HCT116 (cell line): ENCODE measurements at regions not wholly inside any gene's neighbourhood (a gene's known extent, or its start where the extent isn't known, plus 50 kb on each side); places are given as distances from the start of the nearest gene placed in this dataset.

ENCODE experiments used
- ATAC-seq: fragments of 200-7000 bp; cut with Tn5 transposase; 2 replicates; pipeline ENCODE4 v1.9.1; 2020; ENCODE audit warnings: mild to moderate bottlenecking, moderate library complexity
- BruUV-seq: library from RNA; stranded (reverse); fragments of 400-500 nt; replicated peaks from 2 replicates; lab custom pipeline; 2021; lab: Mats Ljungman, UMichigan
- CTCF ChIA-PET: fragments of 300-600 bp; sonication (Branson Sonifier 250); formaldehyde crosslinking; loops from one replicate; lab custom pipeline; 2021; ENCODE audit warnings: antibody characterized with exemption; lab: Charles Lee
- POLR2A ChIA-PET: fragments of 300-600, 350-600 bp; sonication (Branson Sonifier 250); formaldehyde crosslinking; loops from one replicate; lab custom pipeline; 2021; ENCODE audit warnings: antibody characterized with exemption; lab: Charles Lee
- RAD21 ChIA-PET, 2 experiments: fragments of 300-600 bp; sonication (Branson Sonifier 250); formaldehyde crosslinking; loops; one replicate each; lab custom pipeline; 2023; ENCODE audit warnings: low total read pairs in 2 of 2; ENCODE audit not compliant: uncharacterized antibody in 2 of 2, unreplicated experiment in 2 of 2, low non-redundant PET in 1 of 2; lab: Charles Lee
- DNase-seq: peaks from one replicate; pipeline ENCODE4 v3.0.0-alpha.2; 2010; ENCODE audit warnings: low read depth, low spot score
- H2AFZ ChIP-seq: fragments of 200-600 bp; shearing (Covaris generic), sonication (generic); 2 replicates; pipeline ENCODE4 v1.6.1; 2017; ENCODE audit warnings: low read depth, mixed run types, mixed read lengths, antibody characterized with exemption, low read length; ENCODE audit not compliant: poor library complexity, severe bottlenecking
- H3K27ac ChIP-seq: 2 replicates; pipeline ENCODE4 v1.5.1; 2012; ENCODE audit warnings: low read depth, low read length
- H3K27me3 ChIP-seq: fragments of 200-600 bp; sonication (generic); 2 replicates; pipeline ENCODE4 v1.6.1; 2016; ENCODE audit warnings: mixed run types, low read length, mixed read lengths; ENCODE audit not compliant: insufficient read depth
- H3K36me3 ChIP-seq, 2 experiments: fragments of 200-500 bp in 1 of 2; fragments of 200-600 bp in 1 of 2; sonication (Bioruptor generic) in 1 of 2; sonication (generic) in 1 of 2; 2 replicates each; pipeline versions ENCODE4 v1.5.1 to v1.6.1; 2014 to 2016; ENCODE audit warnings: low read length in 2 of 2, inconsistent platforms in 1 of 2, mixed read lengths in 1 of 2, mixed run types in 1 of 2; ENCODE audit not compliant: insufficient read depth in 2 of 2, control insufficient read depth in 1 of 2
- H3K4me1 ChIP-seq, 2 experiments: fragments of 200-600 bp in 1 of 2; sonication (generic) in 1 of 2; 2 replicates each; pipeline versions ENCODE4 v1.5.1 to v1.6.1; 2012 to 2017; ENCODE audit warnings: low read length in 2 of 2, inconsistent platforms in 1 of 2, mild to moderate bottlenecking in 1 of 2, mixed read lengths in 1 of 2, mixed run types in 1 of 2, moderate library complexity in 1 of 2; ENCODE audit not compliant: insufficient read depth in 2 of 2, control insufficient read depth in 1 of 2
- H3K4me2 ChIP-seq: fragments of 200-600 bp; sonication (generic); 2 replicates; pipeline ENCODE4 v1.6.1; 2017; ENCODE audit warnings: mixed run types, low read length, mixed read lengths
- H3K4me3 ChIP-seq, 2 experiments: fragments of 200-600 bp in 1 of 2; sonication (generic) in 1 of 2; replicated peaks in 1 of 2; 2 replicates each; pipeline ENCODE4 v1.5.1; 2011 to 2016; ENCODE audit warnings: low read length in 2 of 2, control low read depth in 1 of 2, low read depth in 1 of 2, mild to moderate bottlenecking in 1 of 2, mixed read lengths in 1 of 2, mixed run types in 1 of 2
- H3K79me2 ChIP-seq: fragments of 200-600 bp; sonication (generic); 2 replicates; pipeline ENCODE4 v1.6.1; 2017; ENCODE audit warnings: mild to moderate bottlenecking, mixed run types, low read length, moderate library complexity, mixed read lengths; ENCODE audit not compliant: insufficient read depth
- H3K9ac ChIP-seq: fragments of 200-600 bp; sonication (generic); 2 replicates; pipeline ENCODE4 v1.6.1; 2016; ENCODE audit warnings: low read length, mixed read lengths
- H3K9me2 ChIP-seq: fragments of 200-600 bp; sonication (generic), shearing (Covaris generic); 2 replicates; pipeline ENCODE4 v1.6.1; 2017; ENCODE audit warnings: mixed run types, mild to moderate bottlenecking, moderate library complexity; ENCODE audit not compliant: insufficient read depth
- H3K9me3 ChIP-seq, 2 experiments: fragments of 200-500 bp in 1 of 2; fragments of 200-600 bp in 1 of 2; sonication (Bioruptor generic) in 1 of 2; sonication (generic) in 1 of 2; 2 replicates each; pipeline ENCODE4 v1.6.1; 2014 to 2017; ENCODE audit warnings: low read length in 2 of 2, mixed read lengths in 2 of 2, inconsistent platforms in 1 of 2, low read depth in 1 of 2, mild to moderate bottlenecking in 1 of 2, mixed run types in 1 of 2, moderate library complexity in 1 of 2; ENCODE audit not compliant: control insufficient read depth in 1 of 2, insufficient read depth in 1 of 2
- H4K20me1 ChIP-seq: fragments of 200-600 bp; sonication (generic), shearing (Covaris generic); 2 replicates; pipeline ENCODE4 v1.6.1; 2017; ENCODE audit warnings: mixed run types, mild to moderate bottlenecking, moderate library complexity; ENCODE audit not compliant: insufficient read depth
- ATF3 ChIP-seq: IDR thresholded peaks from 2 replicates; pipeline ENCODE4 v1.6.1; 2012
- CBX3 ChIP-seq: IDR thresholded peaks from 2 replicates; pipeline ENCODE4 v1.6.1; 2012; ENCODE audit warnings: low read depth
- CEBPB ChIP-seq: IDR thresholded peaks from 2 replicates; pipeline ENCODE4 v1.6.1; 2012; ENCODE audit warnings: low read depth
- CTCF ChIP-seq, 3 experiments: fragments of 200-600 bp in 1 of 3; sonication (generic) in 1 of 3; IDR thresholded peaks in 2 of 3; conservative IDR thresholded peaks in 1 of 3; 2 replicates each; pipeline ENCODE4 v1.5.1; 2012 to 2017; ENCODE audit warnings: low read depth in 2 of 3, low read length in 2 of 3, antibody characterized with exemption in 1 of 3, borderline replicate concordance in 1 of 3, control low read depth in 1 of 3, mild to moderate bottlenecking in 1 of 3, mixed read lengths in 1 of 3, mixed run types in 1 of 3, moderate library complexity in 1 of 3; ENCODE audit not compliant: insufficient read depth in 1 of 3
- ELF1 ChIP-seq: IDR thresholded peaks from 2 replicates; pipeline ENCODE4 v1.6.1; 2012; ENCODE audit warnings: low read depth, borderline replicate concordance
- EZH2 ChIP-seq: fragments of 200-600 bp; sonication (generic); IDR thresholded peaks from 2 replicates; pipeline ENCODE4 v1.6.1; 2017; ENCODE audit warnings: antibody characterized with exemption, mixed run types
- FOSL1 ChIP-seq: IDR thresholded peaks from 2 replicates; pipeline ENCODE4 v1.6.1; 2012; ENCODE audit warnings: low read depth
- MAX ChIP-seq: IDR thresholded peaks from 2 replicates; pipeline ENCODE4 v1.6.1; 2012
- POLR2A ChIP-seq: IDR thresholded peaks from 2 replicates; pipeline ENCODE4 v1.7.0; 2011; ENCODE audit warnings: borderline replicate concordance; ENCODE audit not compliant: insufficient read depth, insufficient read length; ENCODE audit errors: extremely low read depth
- RAD21 ChIP-seq: IDR thresholded peaks from 2 replicates; pipeline ENCODE4 v1.6.1; 2012; ENCODE audit warnings: low read depth, mild to moderate bottlenecking
- SIN3A ChIP-seq: IDR thresholded peaks from 2 replicates; pipeline ENCODE4 v1.6.1; 2012; ENCODE audit warnings: low read depth
- SP1 ChIP-seq: IDR thresholded peaks from 2 replicates; pipeline ENCODE4 v1.6.1; 2012; ENCODE audit warnings: low read depth
- SRF ChIP-seq: IDR thresholded peaks from 2 replicates; pipeline ENCODE4 v1.6.1; 2012; ENCODE audit warnings: low read depth
- TCF7L2 ChIP-seq: IDR thresholded peaks from 2 replicates; pipeline ENCODE4 v1.7.0; 2011; ENCODE audit warnings: borderline replicate concordance, inconsistent platforms; ENCODE audit not compliant: insufficient read depth, insufficient read length; ENCODE audit errors: extremely low read depth
- ZBTB33 ChIP-seq: IDR thresholded peaks from 2 replicates; pipeline ENCODE4 v1.6.1; 2011; ENCODE audit warnings: mild to moderate bottlenecking, low read length, moderate library complexity; ENCODE audit not compliant: insufficient replicate concordance; ENCODE audit errors: extremely low read depth
- ZNF274 ChIP-seq: fragments of 200-500 bp; sonication (Bioruptor generic); IDR thresholded peaks from 2 replicates; pipeline ENCODE4 v1.6.1; 2014; ENCODE audit warnings: mild to moderate bottlenecking, low read depth, low read length, inconsistent platforms
- intact Hi-C: fragments of 100-400 bp; cut with micrococcal nuclease; formaldehyde crosslinking; loops from 2 replicates; pipeline ENCODE4 v1.10.0; 2022

- Histone ChIP-seq H3K79me2 (no peaks in the 10 kb centered on the region), H3K9me3 (no peaks in the 10 kb centered on the region), H2AFZ (no peak overlapping the region), H3K9me2 (no peaks in the 10 kb centered on the region), H3K4me2 (no peak overlapping the region), H3K4me1 (no peaks in the 10 kb centered on the region), H3K9ac (no peak overlapping the region), H4K20me1 (no peaks in the 10 kb centered on the region), H3K27me3 (no peaks in the 10 kb centered on the region), H3K4me3 (no peak overlapping the region), H3K36me3 (no peaks in the 10 kb centered on the region), H3K27ac (no peak overlapping the region)
- ATAC-seq, result no peak
- DNase-seq, result no peak
- TF ChIP-seq RAD21 (no peak), SRF (no peak), ZBTB33 (no peak), ATF3 (no peak), SIN3A (no peak)
- intact Hi-C loops, result no loop called here
- ChIA-PET CTCF (no interaction called here), RAD21 (no interaction called here), POLR2A (no interaction called here)
- BruUV-seq, result no TSS peak
These were observed 134.7 kb upstream of the SLITRK5 start for GRCh38 chr13:87536499-87536898.

GRCh38 chr13:87536899-87537298 lies 134.3 kb upstream of the SLITRK5 start:
- no TSS peak for BruUV-seq

More at GRCh38 chr13:87536899-87537298, 134.3 kb upstream of the SLITRK5 start:
- Histone ChIP-seq H3K4me1 (no peaks in the 10 kb centered on the region), H3K9me2 (no peaks in the 10 kb centered on the region), H3K9me3 (no peaks in the 10 kb centered on the region), H3K4me3 (no peak overlapping the region), H3K27ac (no peak overlapping the region), H3K9ac (no peak overlapping the region), H3K36me3 (no peaks in the 10 kb centered on the region), H4K20me1 (no peaks in the 10 kb centered on the region), H3K27me3 (no peaks in the 10 kb centered on the region), H3K4me2 (no peak overlapping the region), H3K79me2 (no peaks in the 10 kb centered on the region), H2AFZ (no peak overlapping the region)
- ChIA-PET RAD21 (no interaction called here), CTCF (no interaction called here), POLR2A (no interaction called here)
- intact Hi-C loops, result no loop called here
- no peak for ATAC-seq
- no peak for DNase-seq
- TF ChIP-seq SRF (no peak), RAD21 (no peak), EZH2 (no peak), MAX (no peak), SP1 (no peak), ELF1 (no peak), CTCF (IDR thresholded peaks at IDR 0.05 in 2 of 3, conservative IDR thresholded peaks at IDR 0.05 in 1 of 3; ENCODE audit: borderline replicate concordance in 1 of 3, insufficient read depth in 1 of 3, low read depth in 2 of 3, low read length in 2 of 3) (no peak), SIN3A (no peak), FOSL1 (no peak), TCF7L2 (no peak), CBX3 (no peak), CEBPB (no peak), ZNF274 (no peak), POLR2A (no peak)
